SK-N-SH (cell line): ENCODE measurements at regions not wholly inside any gene's neighbourhood (a gene's known extent, or its start where the extent isn't known, plus 50 kb on each side); places are given as distances from the start of the nearest gene placed in this dataset.

Experiments
- POLR2AphosphoS5 ChIP-seq: IDR thresholded peaks from 2 replicates; pipeline ENCODE4 v1.6.1; 2012; ENCODE audit warnings: low read depth, low read length
- RCOR1 ChIP-seq: fragments of 150-350 bp; IDR thresholded peaks from 2 replicates; pipeline ENCODE4 v1.6.1; 2017; ENCODE audit warnings: antibody characterized with exemption, low read length
- RFX5 ChIP-seq: IDR thresholded peaks from 2 replicates; pipeline ENCODE4 v1.6.1; 2012; ENCODE audit warnings: mild to moderate bottlenecking, improper control_type of control experiment, low read length
- RXRA ChIP-seq: IDR thresholded peaks from 2 replicates; pipeline ENCODE4 v1.4.0; 2012; ENCODE audit warnings: low read depth, mild to moderate bottlenecking, borderline replicate concordance
- TF ChIP-seq, protein P1 (sequence below): fragments of 200-600 bp; sonication (generic); IDR thresholded peaks from 2 replicates; pipeline ENCODE4 v1.6.1; 2017; ENCODE audit warnings: antibody characterized with exemption, mild to moderate bottlenecking, moderate library complexity

DNA sequence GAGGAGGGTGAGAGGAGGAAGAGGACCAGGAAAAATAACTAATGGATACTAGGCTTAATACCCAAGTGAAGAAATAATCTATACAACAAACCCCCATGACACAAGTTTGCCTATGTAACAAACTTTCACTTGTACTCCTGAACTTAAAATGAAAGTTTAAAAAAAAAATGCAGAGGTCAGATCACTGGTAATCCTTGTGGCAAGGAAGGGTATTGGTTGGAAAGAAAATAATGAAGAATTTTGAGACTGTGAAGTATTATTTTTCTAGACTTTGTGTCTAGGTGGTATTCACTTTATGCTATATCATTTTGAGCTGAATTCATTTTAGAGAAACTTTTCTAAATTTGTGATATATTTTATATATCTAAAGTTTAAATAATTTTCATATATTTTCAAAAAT is 547.5 kb downstream of the MMUT start:
- TF ChIP-seq RXRA (no peak), RFX5 (no peak), RCOR1 (no peak), POLR2AphosphoS5 (no peak)
- TF ChIP-seq, protein P1, sequence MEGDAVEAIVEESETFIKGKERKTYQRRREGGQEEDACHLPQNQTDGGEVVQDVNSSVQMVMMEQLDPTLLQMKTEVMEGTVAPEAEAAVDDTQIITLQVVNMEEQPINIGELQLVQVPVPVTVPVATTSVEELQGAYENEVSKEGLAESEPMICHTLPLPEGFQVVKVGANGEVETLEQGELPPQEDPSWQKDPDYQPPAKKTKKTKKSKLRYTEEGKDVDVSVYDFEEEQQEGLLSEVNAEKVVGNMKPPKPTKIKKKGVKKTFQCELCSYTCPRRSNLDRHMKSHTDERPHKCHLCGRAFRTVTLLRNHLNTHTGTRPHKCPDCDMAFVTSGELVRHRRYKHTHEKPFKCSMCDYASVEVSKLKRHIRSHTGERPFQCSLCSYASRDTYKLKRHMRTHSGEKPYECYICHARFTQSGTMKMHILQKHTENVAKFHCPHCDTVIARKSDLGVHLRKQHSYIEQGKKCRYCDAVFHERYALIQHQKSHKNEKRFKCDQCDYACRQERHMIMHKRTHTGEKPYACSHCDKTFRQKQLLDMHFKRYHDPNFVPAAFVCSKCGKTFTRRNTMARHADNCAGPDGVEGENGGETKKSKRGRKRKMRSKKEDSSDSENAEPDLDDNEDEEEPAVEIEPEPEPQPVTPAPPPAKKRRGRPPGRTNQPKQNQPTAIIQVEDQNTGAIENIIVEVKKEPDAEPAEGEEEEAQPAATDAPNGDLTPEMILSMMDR, result no peak
